ENCODE measurements at regions not wholly inside any gene's neighbourhood (a gene's known extent, or its start where the extent isn't known, plus 50 kb on each side); places are given as distances from the start of the nearest gene placed in this dataset.
"Not testable (repeated sequence)": the region's sequence is repeated elsewhere in the genome, so short reads cannot be mapped to it uniquely, and the experiment has no call there.

DNA sequence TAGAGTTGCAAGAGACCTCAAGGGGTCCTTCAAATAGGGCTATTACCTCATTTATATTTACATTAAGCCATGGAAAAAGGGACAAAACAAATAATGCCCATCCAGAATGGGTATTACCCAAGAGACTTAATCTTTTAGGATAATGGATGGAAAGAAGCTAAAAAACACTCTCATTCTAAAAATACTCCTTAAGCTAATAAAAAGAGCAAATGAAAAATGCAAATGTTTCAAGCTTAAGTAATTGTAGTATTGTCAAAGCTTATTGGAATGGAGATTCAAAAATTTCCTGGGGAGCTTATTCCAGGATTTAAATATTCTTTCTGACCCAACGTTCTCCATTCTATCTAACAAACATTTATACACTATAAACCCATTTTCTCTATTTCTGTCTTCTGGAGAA is 107.8 kb upstream of the SPIN4 start:
- no peak for DNase-seq

GRCh38 chrX:63453571-63453970 is 102.4 kb upstream of the SPIN4 start:
- no peak for DNase-seq

GRCh38 chrX:63441717-63442116 is 90.6 kb upstream of the SPIN4 start:
- no peak for DNase-seq

DNA sequence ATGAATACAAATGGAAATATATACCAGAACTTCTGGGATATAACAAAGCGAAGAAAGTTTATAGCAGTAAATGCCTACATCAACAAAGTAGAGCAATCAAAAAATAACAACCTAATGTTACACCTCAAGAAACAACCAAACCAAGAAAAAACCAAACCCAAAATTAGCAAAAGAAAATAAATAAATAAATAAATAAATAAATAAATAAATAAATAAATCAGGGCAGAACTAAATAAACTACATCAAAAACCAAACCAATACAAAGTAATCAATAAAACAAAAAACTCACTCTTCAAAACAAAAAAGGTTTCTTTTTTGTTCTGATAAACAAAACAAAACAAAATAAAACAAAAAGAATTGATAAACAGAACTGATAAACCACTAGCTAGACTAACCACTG is 88.4 kb upstream of the SPIN4 start:
- DNase-seq, result no peak

DNA sequence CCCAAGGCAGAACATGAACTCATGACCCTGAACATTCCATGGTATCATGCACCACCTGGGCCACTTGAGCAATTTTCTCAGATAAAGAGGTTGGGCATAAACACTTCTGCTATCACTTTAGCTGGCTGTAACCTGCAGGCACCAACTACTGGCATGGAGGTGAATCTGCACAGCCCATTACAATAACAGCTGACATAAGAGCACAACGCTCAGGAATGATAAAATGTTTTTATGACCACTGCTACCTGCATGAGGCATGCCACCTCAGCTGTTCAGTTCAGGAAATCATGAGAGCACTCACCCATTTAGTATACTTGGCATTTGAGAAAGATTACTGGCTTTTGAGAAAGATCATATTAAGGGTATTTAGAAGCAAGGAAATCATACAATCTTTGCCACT is 85.7 kb upstream of the SPIN4 start:
- DNase-seq, result no peak

GRCh38 chrX:63434665-63435064 is 83.5 kb upstream of the SPIN4 start:
- no peak for DNase-seq

GRCh38 chrX:63434206-63434605 is 83.1 kb upstream of the SPIN4 start:
- DNase-seq, result no peak

DNA sequence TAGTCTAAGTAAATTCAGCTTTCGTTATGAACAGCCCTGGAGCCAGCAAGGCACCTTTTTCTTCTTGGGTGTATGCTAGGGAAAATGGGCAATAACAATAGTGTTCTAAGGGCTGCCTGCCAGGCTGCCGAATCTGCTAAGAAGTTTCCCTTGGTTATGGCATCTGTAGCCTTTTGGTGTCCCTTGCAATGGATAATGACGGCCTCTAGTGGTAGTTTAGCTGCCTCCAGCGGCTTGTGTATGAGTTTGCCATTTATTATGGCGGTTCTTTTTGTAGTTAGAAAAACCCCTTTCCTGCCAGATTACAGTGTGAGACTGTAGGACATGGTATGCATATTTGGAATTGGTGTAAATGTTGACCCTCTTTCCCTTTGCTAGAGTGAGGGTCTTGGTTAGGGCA is 78.9 kb upstream of the SPIN4 start:
- no peak for DNase-seq

GRCh38 chrX:63428348-63428747 is 77.2 kb upstream of the SPIN4 start:
- no peak for DNase-seq

DNA sequence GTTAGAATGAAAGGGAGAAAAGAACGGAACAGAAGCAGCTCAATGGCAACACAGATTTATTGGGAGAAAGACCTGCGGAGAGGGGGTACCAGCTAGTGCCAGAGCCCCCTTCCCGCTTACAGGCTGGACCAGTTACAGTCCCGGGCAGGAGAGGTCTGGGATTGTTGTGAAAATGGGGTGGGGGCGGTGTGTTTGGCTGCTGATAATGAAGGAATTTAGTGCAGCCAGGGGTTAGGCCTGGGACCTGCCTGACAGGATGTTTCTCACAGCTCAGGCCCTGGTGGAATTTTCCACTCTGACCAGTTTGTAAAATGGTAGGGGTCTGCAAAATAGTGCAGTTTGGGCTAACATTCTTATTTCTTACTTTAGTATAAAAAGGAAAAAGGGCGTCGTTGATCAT is 75.4 kb upstream of the SPIN4 start:
- DNase-seq, result no peak

DNA sequence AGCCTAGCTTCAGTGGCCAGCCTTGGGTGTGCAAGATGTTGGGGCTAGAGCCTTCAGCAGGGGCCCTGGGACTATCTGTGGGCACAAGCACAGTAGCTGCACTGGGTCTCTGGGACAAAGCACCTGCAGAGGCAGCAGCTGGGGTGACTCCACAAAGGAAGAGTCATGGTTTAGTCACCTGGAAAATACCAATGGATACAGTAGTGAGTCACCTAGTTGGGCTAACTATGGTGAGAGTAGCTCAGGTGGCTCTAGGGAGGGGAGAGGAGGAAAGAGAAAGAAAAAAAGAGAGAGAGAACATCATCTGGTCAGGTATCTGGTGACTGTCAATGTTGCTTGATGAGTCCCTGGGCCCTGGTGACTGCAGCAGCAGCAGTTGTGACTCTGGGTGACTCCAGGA is 72.9 kb upstream of the SPIN4 start:
- DNase-seq, result no peak

DNA sequence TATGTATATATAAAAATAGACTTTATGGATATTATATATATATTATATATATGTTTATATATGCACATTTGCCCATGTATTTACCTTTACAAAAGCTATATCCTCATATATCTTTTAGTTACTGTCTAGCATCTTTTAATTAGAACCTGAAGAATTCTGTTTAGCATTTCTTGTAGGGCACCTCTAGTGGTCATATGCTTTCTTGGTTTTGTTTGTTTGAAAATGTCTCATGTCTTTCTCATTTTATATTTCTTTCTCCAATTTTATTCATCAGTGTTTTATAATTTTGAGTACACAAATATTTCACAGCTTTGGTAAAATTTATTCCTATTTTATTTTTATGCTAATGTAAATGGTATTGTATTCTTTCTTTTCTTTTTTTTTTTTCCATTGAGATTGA is 70.3 kb upstream of the SPIN4 start:
- DNase-seq, result no peak

DNA sequence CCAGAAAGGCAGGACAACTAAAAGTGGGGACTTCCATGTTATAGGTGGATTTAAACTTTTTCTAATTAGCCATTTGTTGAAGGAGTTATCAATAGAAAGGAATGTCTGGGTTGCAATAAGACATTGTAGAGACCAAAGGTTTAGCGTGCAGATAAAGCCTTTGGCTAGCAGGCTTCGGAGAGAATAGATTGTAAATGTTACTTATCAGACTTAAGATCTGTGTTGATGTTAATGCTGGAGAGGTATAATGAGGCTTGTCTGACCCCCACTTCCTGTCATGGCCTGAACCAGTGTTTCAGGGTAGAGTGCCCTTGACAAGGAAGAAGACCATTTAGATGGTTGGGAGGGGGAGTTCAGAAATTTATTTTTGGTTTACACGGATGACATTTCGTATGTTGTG is 67.1 kb upstream of the SPIN4 start:
- no peak for DNase-seq

GRCh38 chrX:63417649-63418048 is 66.5 kb upstream of the SPIN4 start:
- no peak for DNase-seq

DNA sequence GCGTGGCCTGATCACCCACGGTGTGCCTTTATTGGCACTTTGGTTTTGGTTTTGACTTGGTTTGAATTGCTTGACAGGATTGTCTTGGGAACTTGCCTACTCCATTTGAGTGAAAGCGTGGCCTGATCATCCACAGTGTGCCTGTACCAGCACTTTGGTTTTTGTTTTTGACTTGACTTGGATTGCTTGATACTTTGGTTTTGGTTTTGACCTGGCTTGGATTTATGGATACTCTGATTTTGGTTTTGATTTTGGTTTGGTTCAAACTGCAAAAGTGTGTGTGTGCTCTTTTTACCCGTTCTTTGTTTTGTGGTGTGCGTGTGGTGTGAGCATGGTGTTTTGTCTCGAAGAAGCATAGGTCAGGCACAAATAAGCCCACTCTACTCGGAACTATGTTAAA is 58.8 kb upstream of the SPIN4 start:
- DNase-seq, result not testable (repeated sequence)

- DNase-seq, result no peak
Observed at GRCh38 chrX:63408050-63408449, 56.9 kb upstream of the SPIN4 start.

- no peak for DNase-seq
Observed at GRCh38 chrX:63404332-63404731, 53.2 kb upstream of the SPIN4 start.

DNA sequence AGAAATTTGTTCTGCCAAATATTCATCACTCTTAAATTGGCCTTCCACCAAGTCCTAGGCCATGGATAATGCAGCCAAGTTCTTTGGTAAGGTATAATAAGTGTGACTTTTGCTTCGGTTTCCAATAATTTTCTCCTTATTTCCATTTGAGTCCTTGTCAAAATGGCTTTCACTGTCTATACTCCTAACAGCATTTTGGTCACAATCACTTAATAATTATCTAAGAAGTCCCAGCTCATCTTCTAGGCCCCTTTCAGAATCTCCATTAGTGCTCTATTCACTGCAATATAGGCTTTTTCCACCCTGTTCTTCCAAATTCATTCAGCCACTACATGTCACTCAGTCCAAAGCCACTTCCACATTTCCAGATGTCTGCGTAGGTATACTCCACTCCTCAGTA is 51.0 kb upstream of the SPIN4 start:
- DNase-seq, result no peak
